HL-60 (cell line): ENCODE measurements at regions not wholly inside any gene's neighbourhood (a gene's known extent, or its start where the extent isn't known, plus 50 kb on each side); places are given as distances from the start of the nearest gene placed in this dataset.

Source experiments
- CTCF ChIP-seq: IDR thresholded peaks from one replicate; pipeline ENCODE4 v1.5.1; 2011; ENCODE audit warnings: low read length, control low read depth, inconsistent platforms; ENCODE audit not compliant: insufficient read depth
- POLR2AphosphoS5 ChIP-seq: IDR thresholded peaks from 2 replicates; pipeline ENCODE4 v1.6.1; 2012; ENCODE audit warnings: low read depth
- REST ChIP-seq: IDR thresholded peaks from 2 replicates; pipeline ENCODE4 v1.6.1; 2012; ENCODE audit warnings: low read depth; ENCODE audit not compliant: insufficient replicate concordance
- SPI1 ChIP-seq: IDR thresholded peaks from 2 replicates; pipeline ENCODE4 v1.6.1; 2012; ENCODE audit warnings: low read depth, mild to moderate bottlenecking, borderline replicate concordance

- TF ChIP-seq CTCF, result no peak
- no peak for TF ChIP-seq REST
- TF ChIP-seq POLR2AphosphoS5, result no peak
- TF ChIP-seq SPI1, result no peak
These were observed 789.7 kb downstream of the FRK start for GRCh38 chr6:115270953-115271352.
